SK-N-SH (cell line): ENCODE measurements at regions not wholly inside any gene's neighbourhood (a gene's known extent, or its start where the extent isn't known, plus 50 kb on each side); places are given as distances from the start of the nearest gene placed in this dataset.

ENCODE experiments used
- CTCF ChIA-PET: fragments of 300-600, 350-600 bp; formaldehyde crosslinking; extraction: SDS; loops from one replicate; lab custom pipeline; 2021; lab: Yijun Ruan, JAX
- POLR2A ChIA-PET: fragments of 350-600 bp; sonication (Branson Sonifier 250); formaldehyde crosslinking; extraction: SDS; loops from one replicate; lab custom pipeline; 2020; ENCODE audit warnings: antibody characterized with exemption, inconsistent platforms; lab: Yijun Ruan, JAX
- DNase-seq: peaks from one replicate; pipeline ENCODE4 v3.0.0; 2012
- H2AFZ ChIP-seq: fragments of 200-600 bp; sonication (generic); 2 replicates; pipeline ENCODE4 v1.8.1; 2016; ENCODE audit warnings: antibody characterized with exemption, mild to moderate bottlenecking, low read depth
- H3F3A ChIP-seq: fragments of 200-600 bp; sonication (generic); replicated peaks from 2 replicates; pipeline ENCODE3; 2016; ENCODE audit warnings: antibody characterized with exemption, mild to moderate bottlenecking; ENCODE audit not compliant: insufficient read depth
- H3K27ac ChIP-seq, 2 experiments: fragments of 200-500 bp in 1 of 2; fragments of 200-600 bp in 1 of 2; sonication (Bioruptor generic) in 1 of 2; sonication (generic), shearing (Covaris generic) in 1 of 2; 2 replicates each; pipeline versions ENCODE4 v1.5.1 to v1.6.1; 2014 to 2016; ENCODE audit warnings: low read depth in 2 of 2, inconsistent platforms in 1 of 2, low read length in 1 of 2, mild to moderate bottlenecking in 1 of 2, mixed read lengths in 1 of 2
- H3K27me3 ChIP-seq: fragments of 200-600 bp; sonication (generic), shearing (Covaris generic); 2 replicates; pipeline ENCODE4 v1.6.1; 2016; ENCODE audit warnings: mixed run types; ENCODE audit not compliant: insufficient read depth
- H3K36me3 ChIP-seq, 2 experiments: fragments of 200-500 bp in 1 of 2; fragments of 200-600 bp in 1 of 2; sonication (Bioruptor generic) in 1 of 2; sonication (generic) in 1 of 2; replicated peaks in 1 of 2; 2 replicates each; pipeline versions ENCODE3 to v1.5.1; 2014 to 2016; ENCODE audit warnings: low read length in 1 of 2, mild to moderate bottlenecking in 1 of 2; ENCODE audit not compliant: insufficient read depth in 2 of 2, control insufficient read depth in 1 of 2
- H3K4me1 ChIP-seq, 2 experiments: fragments of 200-500 bp in 1 of 2; fragments of 200-600 bp in 1 of 2; sonication (Bioruptor generic) in 1 of 2; sonication (generic), shearing (Covaris generic) in 1 of 2; 2 replicates each; pipeline versions ENCODE4 v1.5.1 to v1.6.1; 2014 to 2016; ENCODE audit warnings: low read depth in 1 of 2, low read length in 1 of 2, mixed run types in 1 of 2; ENCODE audit not compliant: insufficient read depth in 2 of 2, control insufficient read depth in 1 of 2
- H3K4me2 ChIP-seq: fragments of 200-600 bp; sonication (generic), shearing (Covaris generic); 2 replicates; pipeline ENCODE4 v1.6.1; 2017; ENCODE audit warnings: mixed run types
- H3K4me3 ChIP-seq, 2 experiments: fragments of 200-500 bp in 1 of 2; fragments of 200-600 bp in 1 of 2; sonication (Bioruptor generic) in 1 of 2; sonication (generic), shearing (Covaris generic) in 1 of 2; 2 replicates each; pipeline versions ENCODE4 v1.5.1 to v1.8.1; 2014 to 2016; ENCODE audit warnings: low read depth in 2 of 2, inconsistent platforms in 1 of 2, low read length in 1 of 2, mild to moderate bottlenecking in 1 of 2, mixed read lengths in 1 of 2, moderate library complexity in 1 of 2
- H3K79me2 ChIP-seq: fragments of 200-600 bp; sonication (generic); 2 replicates; pipeline ENCODE4 v1.8.1; 2017; ENCODE audit warnings: mild to moderate bottlenecking; ENCODE audit not compliant: insufficient read depth
- H3K9ac ChIP-seq: fragments of 200-600 bp; sonication (generic); 2 replicates; pipeline ENCODE4 v1.6.1; 2017; ENCODE audit warnings: mixed run types
- H3K9me2 ChIP-seq: fragments of 200-600 bp; sonication (generic); 2 replicates; pipeline ENCODE4 v1.6.1; 2017; ENCODE audit warnings: mixed run types
- H3K9me3 ChIP-seq: fragments of 200-600 bp; sonication (generic); 2 replicates; pipeline ENCODE4 v1.6.1; 2017; ENCODE audit warnings: mixed run types, mild to moderate bottlenecking, moderate library complexity
- H4K20me1 ChIP-seq: fragments of 200-600 bp; sonication (generic); 2 replicates; pipeline ENCODE4 v1.6.1; 2017; ENCODE audit warnings: mild to moderate bottlenecking, mixed run types; ENCODE audit not compliant: insufficient read depth
- CHD2 ChIP-seq: fragments of 150-350 bp; IDR thresholded peaks from 2 replicates; pipeline ENCODE4 v1.6.1; 2018; ENCODE audit warnings: low read length; ENCODE audit not compliant: partially characterized antibody
- FOSL2 ChIP-seq: IDR thresholded peaks from 2 replicates; pipeline ENCODE4 v1.4.0; 2012; ENCODE audit warnings: low read depth, mild to moderate bottlenecking, moderate library complexity, borderline replicate concordance
- FOXJ3 ChIP-seq: sonication (generic); formaldehyde crosslinking; IDR thresholded peaks from 2 replicates; pipeline ENCODE4 v1.5.1; 2020; ENCODE audit warnings: mild to moderate bottlenecking, missing genetic modification reagents
- IRF3 ChIP-seq: fragments of 150-350 bp; IDR thresholded peaks from 2 replicates; pipeline ENCODE4 v1.6.1; 2016; ENCODE audit warnings: mild to moderate bottlenecking, low read depth, low read length
- RAD21 ChIP-seq: IDR thresholded peaks from 2 replicates; pipeline ENCODE4 v1.6.1; 2012; ENCODE audit warnings: mild to moderate bottlenecking, low read length
- RFX5 ChIP-seq: IDR thresholded peaks from 2 replicates; pipeline ENCODE4 v1.6.1; 2012; ENCODE audit warnings: mild to moderate bottlenecking, improper control_type of control experiment, low read length
- SMC3 ChIP-seq: IDR thresholded peaks from 2 replicates; pipeline ENCODE4 v1.6.1; 2012; ENCODE audit warnings: low read depth, low read length, improper control_type of control experiment
- TCF12 ChIP-seq: IDR thresholded peaks from 2 replicates; pipeline ENCODE4 v1.4.0; 2012
- TEAD4 ChIP-seq: IDR thresholded peaks from 2 replicates; pipeline ENCODE4 v1.4.0; 2012; ENCODE audit warnings: mild to moderate bottlenecking, borderline replicate concordance; ENCODE audit not compliant: insufficient read depth
- USF1 ChIP-seq: IDR thresholded peaks from 2 replicates; pipeline ENCODE4 v1.4.0; 2012; ENCODE audit warnings: low read depth, borderline replicate concordance
- USF2 ChIP-seq: fragments of 150-350 bp; IDR thresholded peaks from 2 replicates; pipeline ENCODE4 v1.6.1; 2017; ENCODE audit warnings: antibody characterized with exemption, low read length, low read depth, borderline replicate concordance
- WGBS: methylation state at CpG from one replicate; pipeline ENCODE4 v1.1.6; 2017; ENCODE audit warnings: low lambda C conversion rate; 5-methylcytosine and 5-hydroxymethylcytosine counted together

DNA sequence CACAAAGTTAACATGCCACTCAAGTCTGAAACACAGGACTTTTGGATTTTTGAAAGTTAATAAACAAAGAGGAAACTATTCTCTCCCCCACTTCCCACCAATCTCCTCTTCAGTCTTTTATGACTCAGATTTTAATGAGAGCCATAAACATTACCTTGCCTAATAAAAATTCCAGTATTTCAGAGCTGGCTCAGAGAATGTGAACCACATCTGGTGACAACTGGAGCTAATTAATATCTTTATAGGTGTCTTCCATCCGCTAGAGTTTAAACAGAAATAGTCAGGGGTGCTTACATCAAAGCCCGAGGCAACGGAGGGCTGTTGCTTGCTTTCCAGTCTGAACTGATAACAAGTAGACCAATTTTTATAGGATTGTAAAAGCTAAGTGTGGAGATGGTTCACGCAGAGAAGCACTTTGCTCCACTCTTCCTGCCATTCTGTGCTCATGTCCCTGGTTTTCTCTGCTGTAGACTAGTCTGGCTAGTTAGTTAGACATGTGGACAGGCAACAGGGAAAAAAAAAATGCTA lies 363.6 kb downstream of the NR2F2 start:
- ChIA-PET POLR2A (no interaction called here), CTCF (interaction anchor here (1.2 kb wide), 1 partner anchor 13 kb away, joined by 4 read pairs; no protein-coding TSS in a partner anchor)
- no peak for DNase-seq
- H3K9me2 ChIP-seq: no peaks in the 10 kb centered on the region
- H3K27me3 ChIP-seq: no peaks in the 10 kb centered on the region
- no peaks in the 10 kb centered on the region for H3K36me3 ChIP-seq
- H3K27ac ChIP-seq: no peak overlapping the region
- H3K4me1 ChIP-seq: no peaks in the 10 kb centered on the region; a peak in 1 of 4 replicates
- no peak overlapping the region for H2AFZ ChIP-seq
- H3K79me2 ChIP-seq: no peaks in the 10 kb centered on the region
- TF ChIP-seq FOXJ3 (no peak), USF2 (no peak), TCF12 (no peak), SMC3 (no peak), IRF3 (no peak), FOSL2 (no peak), TEAD4 (no peak)
- no peak overlapping the region for H3K4me3 ChIP-seq
- H3K9me3 ChIP-seq: peaks cover 6% of the 10 kb centered on the region; the same call in 1 of the 2 replicates
- H3F3A ChIP-seq: no peaks in the 10 kb centered on the region
- no peak overlapping the region for H3K9ac ChIP-seq
- no peaks in the 10 kb centered on the region for H4K20me1 ChIP-seq
- WGBS: 3% methylated on average over 4 of the region's 4 CpGs
- H3K4me2 ChIP-seq: no peak overlapping the region

GRCh38 chr15:96695426-96695825 lies 364.9 kb downstream of the NR2F2 start:
- Histone ChIP-seq H3K9me3 (peaks cover 6% of the 10 kb centered on the region; the same call in 1 of the 2 replicates), H3K79me2 (no peaks in the 10 kb centered on the region), H3F3A (no peaks in the 10 kb centered on the region), H2AFZ (no peak overlapping the region), H3K4me1 (no peaks in the 10 kb centered on the region; a peak in 1 of 4 replicates), H4K20me1 (no peaks in the 10 kb centered on the region), H3K27ac (no peak overlapping the region), H3K4me2 (no peak overlapping the region), H3K36me3 (no peaks in the 10 kb centered on the region), H3K9ac (no peak overlapping the region), H3K9me2 (no peaks in the 10 kb centered on the region), H3K27me3 (no peaks in the 10 kb centered on the region), H3K4me3 (no peak overlapping the region)
- no peak for DNase-seq
- ChIA-PET CTCF (no interaction called here), POLR2A (no interaction called here)
- TF ChIP-seq RFX5: no peak
- no peak for TF ChIP-seq RAD21
- TF ChIP-seq USF1: no peak
- no peak for TF ChIP-seq CHD2
- TF ChIP-seq IRF3: no peak
